GM21367 (cell line): ENCODE measurements at regions not wholly inside any gene's neighbourhood (a gene's known extent, or its start where the extent isn't known, plus 50 kb on each side); places are given as distances from the start of the nearest gene placed in this dataset.
"Not testable (repeated sequence)": the region's sequence is repeated elsewhere in the genome, so short reads cannot be mapped to it uniquely, and the experiment has no call there.

ENCODE experiments used
- ATAC-seq: cut with Tn5 transposase; IDR thresholded peaks from one replicate; pipeline ENCODE4 v1.9.1; 2021; ENCODE audit not compliant: unreplicated experiment

DNA sequence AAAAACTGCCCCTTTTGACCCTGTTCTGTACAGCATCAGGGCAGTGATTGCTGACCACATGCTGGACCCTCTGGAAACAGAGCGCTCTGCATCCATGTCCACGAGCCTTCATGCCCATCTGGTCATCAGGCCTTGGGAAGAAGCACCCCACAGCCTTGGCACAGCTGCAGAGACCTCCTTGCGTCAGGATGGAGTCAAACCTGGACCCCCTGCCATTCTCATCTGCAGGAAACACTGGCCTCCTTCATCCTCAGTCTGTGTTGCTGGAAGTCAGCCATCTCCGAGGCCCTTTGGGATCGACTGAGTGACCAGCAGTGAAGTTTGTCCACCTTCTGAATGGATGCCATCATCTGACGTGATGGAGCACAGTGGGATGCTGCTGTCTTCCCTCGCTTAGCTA lies 2138.3 kb upstream of the DEFB115 start:
- ATAC-seq = no peak

GRCh38 chr20:29119684-29120083 lies 2137.8 kb upstream of the DEFB115 start:
- not testable (repeated sequence) for ATAC-seq

- not testable (repeated sequence) for ATAC-seq
Measured at GRCh38 chr20:29120088-29120487, 2137.4 kb upstream of the DEFB115 start.

DNA sequence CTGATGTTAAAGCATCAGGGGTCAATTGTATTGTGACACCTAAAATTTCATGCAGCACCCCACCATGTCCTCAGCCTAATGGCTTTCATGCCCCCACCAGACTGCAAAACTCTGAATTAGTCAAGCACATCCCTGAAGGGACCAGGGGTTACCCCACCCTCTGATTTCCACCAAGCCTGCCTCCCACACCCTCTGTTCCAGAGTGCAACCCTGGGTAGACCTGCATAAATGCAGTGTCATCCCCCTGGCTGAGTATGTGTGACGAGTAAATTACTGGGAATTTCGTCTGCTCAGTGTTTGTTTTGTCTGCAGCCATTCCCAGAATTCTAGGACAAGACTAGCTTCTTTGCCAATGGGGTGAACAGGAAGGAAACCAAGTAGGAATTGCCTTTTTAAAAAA lies 2136.9 kb upstream of the DEFB115 start:
- ATAC-seq = not testable (repeated sequence)

- ATAC-seq = not testable (repeated sequence)
Measured at GRCh38 chr20:29122784-29123183, 2134.7 kb upstream of the DEFB115 start.

GRCh38 chr20:29123861-29124260 lies 2133.6 kb upstream of the DEFB115 start:
- no peak for ATAC-seq
